Mesendoderm (in vitro differentiated cells): ENCODE measurements at regions not wholly inside any gene's neighbourhood (a gene's known extent, or its start where the extent isn't known, plus 50 kb on each side); places are given as distances from the start of the nearest gene placed in this dataset.

Experiments used
- DNase-seq: peaks from one replicate; pipeline ENCODE4 v3.0.0; 2013
- H2AK5ac ChIP-seq: 2 replicates; pipeline ENCODE4 v1.6.1; 2013; ENCODE audit warnings: low read length, inconsistent platforms
- H2BK120ac ChIP-seq: 2 replicates; pipeline ENCODE4 v1.6.1; 2013; ENCODE audit warnings: low read depth, mild to moderate bottlenecking, low read length, moderate library complexity, mixed read lengths
- H2BK15ac ChIP-seq: replicated peaks from 2 replicates; pipeline ENCODE4 v1.6.1; 2013; ENCODE audit warnings: low read depth, mild to moderate bottlenecking, moderate library complexity
- H2BK5ac ChIP-seq: 2 replicates; pipeline ENCODE4 v1.6.1; 2013; ENCODE audit warnings: low read length, inconsistent platforms
- H3K18ac ChIP-seq: 2 replicates; pipeline ENCODE4 v1.6.1; 2013; ENCODE audit warnings: mild to moderate bottlenecking, low read length, mixed read lengths
- H3K23ac ChIP-seq: one replicate; pipeline ENCODE4 v1.6.1; 2013; ENCODE audit warnings: low read length
- H3K27ac ChIP-seq: 2 replicates; pipeline ENCODE4 v1.5.1; 2013; ENCODE audit warnings: low read depth, mild to moderate bottlenecking, inconsistent platforms, low read length, moderate library complexity
- H3K27me3 ChIP-seq: 2 replicates; pipeline ENCODE4 v1.6.1; 2013; ENCODE audit warnings: low read length, control low read depth, mild to moderate bottlenecking, inconsistent platforms; ENCODE audit not compliant: insufficient read depth, poor library complexity
- H3K36me3 ChIP-seq: 2 replicates; pipeline ENCODE4 v1.6.1; 2013; ENCODE audit warnings: low read length, inconsistent platforms; ENCODE audit not compliant: control insufficient read depth, insufficient read depth
- H3K4ac ChIP-seq: one replicate; pipeline ENCODE4 v1.6.1; 2013; ENCODE audit warnings: low read depth, mild to moderate bottlenecking, low read length, moderate library complexity
- H3K4me1 ChIP-seq: 2 replicates; pipeline ENCODE4 v1.6.1; 2013; ENCODE audit warnings: low read depth, low read length, inconsistent platforms; ENCODE audit not compliant: control insufficient read depth
- H3K4me2 ChIP-seq: 2 replicates; pipeline ENCODE4 v1.6.1; 2013; ENCODE audit warnings: low read length
- H3K4me3 ChIP-seq: 2 replicates; pipeline ENCODE4 v1.5.1; 2013; ENCODE audit warnings: mild to moderate bottlenecking, low read length
- H3K56ac ChIP-seq: one replicate; pipeline ENCODE4 v1.6.1; 2013; ENCODE audit warnings: low read length
- H3K79me1 ChIP-seq: 2 replicates; pipeline ENCODE4 v1.6.1; 2013; ENCODE audit warnings: low read length, inconsistent platforms
- H3K79me2 ChIP-seq: 2 replicates; pipeline ENCODE4 v1.6.1; 2013; ENCODE audit warnings: mild to moderate bottlenecking, low read length; ENCODE audit not compliant: control insufficient read depth, insufficient read depth
- H3K9ac ChIP-seq: 2 replicates; pipeline ENCODE4 v1.6.1; 2013; ENCODE audit warnings: low read length, inconsistent platforms
- H4K5ac ChIP-seq: one replicate; pipeline ENCODE4 v1.6.1; 2013; ENCODE audit warnings: low read length
- H4K8ac ChIP-seq: one replicate; pipeline ENCODE4 v1.6.1; 2013; ENCODE audit warnings: low read depth, mild to moderate bottlenecking, control low read depth, low read length, moderate library complexity
- WGBS: extraction: QIAGEN DNeasy Blood & Tissue Kit; methylation state at CpG from one replicate; pipeline ENCODE4 v1.1.7; 2013; ENCODE audit warnings: low lambda C conversion rate, missing lambda C conversion rate; ENCODE audit not compliant: insufficient coverage; ENCODE audit errors: extremely low coverage; 5-methylcytosine and 5-hydroxymethylcytosine counted together

DNA sequence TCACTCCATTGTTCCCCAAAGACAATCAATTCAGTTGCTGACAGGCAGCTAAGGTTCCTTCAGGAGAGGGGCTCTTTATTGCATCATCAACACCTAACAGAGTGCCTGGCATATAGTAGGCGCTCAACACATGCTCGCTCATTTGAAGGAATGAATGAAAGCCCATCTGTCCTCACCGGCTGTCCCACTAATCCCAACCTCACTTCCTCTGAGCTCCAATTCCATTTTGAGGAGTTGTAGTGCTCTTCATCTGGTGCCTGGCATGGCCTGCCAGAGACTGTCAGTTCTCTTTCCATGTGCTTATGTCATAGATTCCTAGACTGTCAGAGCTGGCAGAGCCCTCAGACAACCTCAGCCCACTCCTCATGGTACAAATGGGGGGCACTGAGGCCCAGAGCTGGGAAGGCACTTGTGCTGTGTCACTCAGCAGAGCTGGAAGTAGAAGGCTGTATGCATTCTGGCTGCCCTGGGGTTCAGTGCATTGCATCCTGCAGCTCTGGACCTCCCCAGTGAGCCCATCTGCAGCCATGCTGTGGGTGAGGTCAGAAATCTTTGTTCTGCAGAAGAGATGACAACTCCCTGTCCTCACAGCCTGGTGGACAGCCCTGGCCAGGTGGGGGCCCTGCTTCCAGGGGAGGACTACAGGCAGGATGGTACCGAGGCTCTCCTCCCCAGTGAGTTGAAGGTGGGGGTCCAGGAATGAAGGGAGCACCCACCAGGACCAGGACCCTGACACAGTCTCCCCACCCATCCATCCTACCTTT is 134.9 kb upstream of the PJA1 start:
- no CpG with 5 or more reads among the region's 4 CpGs for WGBS
- Histone ChIP-seq H3K79me1 (no peaks in the 10 kb centered on the region), H4K8ac (no peak overlapping the region), H2AK5ac (no peak overlapping the region), H2BK120ac (no peak overlapping the region), H3K27me3 (no peaks in the 10 kb centered on the region), H3K36me3 (no peaks in the 10 kb centered on the region), H3K9ac (no peak overlapping the region), H3K27ac (no peak overlapping the region), H3K4me1 (no peaks in the 10 kb centered on the region), H3K4me3 (no peak overlapping the region), H3K56ac (no peak overlapping the region), H3K4ac (no peak overlapping the region), H3K18ac (no peak overlapping the region), H3K79me2 (no peaks in the 10 kb centered on the region), H2BK5ac (no peak overlapping the region), H3K23ac (no peak overlapping the region), H4K5ac (no peak overlapping the region), H3K4me2 (no peak overlapping the region), H2BK15ac (no peak overlapping the region)
- DNase-seq = no peak

DNA sequence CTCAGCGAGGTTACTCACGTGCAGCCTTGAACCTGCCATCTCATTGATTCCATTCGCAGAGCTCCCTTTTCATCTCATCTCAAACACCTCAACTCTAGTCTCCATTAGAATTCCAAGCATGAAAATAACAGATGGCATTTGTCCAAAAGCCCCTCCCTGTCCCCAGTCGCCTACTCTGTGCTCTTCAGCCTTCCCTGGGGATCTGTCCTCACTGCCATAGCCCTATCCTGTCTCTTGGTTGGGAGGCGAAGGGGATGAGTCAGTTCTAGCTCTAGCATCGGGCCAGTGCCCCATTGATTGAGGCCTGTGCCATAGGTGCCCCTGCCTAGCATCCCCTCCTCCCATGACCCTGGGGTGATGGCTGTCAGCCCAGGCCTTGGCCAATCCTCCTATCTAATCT is 134.0 kb upstream of the PJA1 start:
- no peak overlapping the region for H3K9ac ChIP-seq
- H2BK5ac ChIP-seq = no peak overlapping the region
- no peak overlapping the region for H3K23ac ChIP-seq
- no peak overlapping the region for H2BK120ac ChIP-seq
- H3K36me3 ChIP-seq = no peaks in the 10 kb centered on the region
- H3K79me2 ChIP-seq = no peaks in the 10 kb centered on the region
- no peak for DNase-seq
- H3K79me1 ChIP-seq = no peaks in the 10 kb centered on the region
- no peak overlapping the region for H3K27ac ChIP-seq
- H3K4ac ChIP-seq = no peak overlapping the region
- no peaks in the 10 kb centered on the region for H3K4me1 ChIP-seq
- no peaks in the 10 kb centered on the region for H3K27me3 ChIP-seq
- H4K5ac ChIP-seq = no peak overlapping the region
- H3K18ac ChIP-seq = no peak overlapping the region
- H2AK5ac ChIP-seq = no peak overlapping the region
- H3K4me3 ChIP-seq = no peak overlapping the region
- H3K4me2 ChIP-seq = no peak overlapping the region
- no CpG with 5 or more reads among the region's 6 CpGs for WGBS
- no peak overlapping the region for H2BK15ac ChIP-seq
- H4K8ac ChIP-seq = no peak overlapping the region
- H3K56ac ChIP-seq = no peak overlapping the region

DNA sequence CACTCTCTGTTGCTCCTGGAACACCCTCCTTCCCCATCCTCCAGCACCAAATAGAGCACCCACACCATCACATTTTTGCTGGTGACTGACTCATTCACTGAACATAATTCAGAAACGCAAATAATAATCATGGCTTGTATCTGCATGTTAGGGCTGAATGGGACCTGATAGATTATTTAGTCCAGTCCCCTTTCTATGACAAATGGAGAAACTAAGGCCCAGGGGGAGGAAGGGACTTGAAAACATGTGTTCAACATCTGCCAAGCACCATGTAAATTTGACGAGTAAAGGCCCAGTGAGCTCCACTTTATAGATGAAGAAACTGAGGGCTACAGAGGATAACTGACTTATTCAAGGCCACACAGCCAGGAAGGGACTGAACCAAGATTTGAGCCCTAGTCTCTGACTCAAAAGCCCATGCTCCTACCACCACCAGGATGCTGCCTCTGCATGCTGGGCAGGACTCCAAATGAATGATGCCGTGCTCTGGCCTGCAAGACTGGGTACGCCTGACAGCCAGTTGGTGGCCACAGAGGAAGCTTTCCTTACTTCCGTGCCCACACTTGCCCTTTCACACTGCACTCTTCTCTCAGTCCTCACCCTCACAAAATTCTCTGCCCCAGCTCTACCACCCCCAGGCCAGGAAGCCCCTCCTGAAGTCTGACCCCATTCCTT is 133.3 kb upstream of the PJA1 start:
- Histone ChIP-seq H4K5ac (no peak overlapping the region), H3K36me3 (no peaks in the 10 kb centered on the region), H3K56ac (no peak overlapping the region), H3K4ac (no peak overlapping the region), H3K9ac (no peak overlapping the region), H3K79me1 (no peaks in the 10 kb centered on the region), H3K4me1 (no peaks in the 10 kb centered on the region), H3K23ac (no peak overlapping the region), H3K27me3 (no peaks in the 10 kb centered on the region), H3K4me2 (no peak overlapping the region), H3K79me2 (no peaks in the 10 kb centered on the region), H2AK5ac (no peak overlapping the region), H3K18ac (no peak overlapping the region), H3K4me3 (no peak overlapping the region), H4K8ac (no peak overlapping the region), H2BK15ac (no peak overlapping the region), H3K27ac (no peak overlapping the region), H2BK120ac (no peak overlapping the region), H2BK5ac (no peak overlapping the region)
- WGBS = no CpG with 5 or more reads among the region's 5 CpGs
- no peak for DNase-seq

DNA sequence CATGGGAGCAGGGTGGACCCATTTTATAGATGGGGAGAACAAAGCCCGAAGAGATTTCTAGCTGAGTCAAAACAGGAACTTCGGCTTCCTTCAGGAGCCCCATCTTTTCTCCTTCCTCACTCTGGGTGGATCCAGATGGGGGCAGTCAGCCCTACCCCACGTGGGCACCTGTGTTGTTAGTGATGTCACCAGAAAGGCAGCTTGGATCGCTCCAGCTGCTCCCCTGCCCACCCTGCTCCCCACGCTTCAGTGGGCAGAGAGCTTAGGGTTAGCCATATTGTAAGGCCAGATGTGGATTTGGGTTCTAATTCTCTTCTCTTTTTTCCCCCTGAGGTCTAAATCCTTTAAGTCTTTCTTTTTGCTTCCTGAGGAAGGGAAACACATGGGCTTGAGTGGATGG is 132.3 kb upstream of the PJA1 start:
- no peaks in the 10 kb centered on the region for H3K4me1 ChIP-seq
- H3K4me3 ChIP-seq = no peak overlapping the region
- WGBS = no CpG with 5 or more reads among the region's 5 CpGs
- no peak for DNase-seq
- H2BK120ac ChIP-seq = no peak overlapping the region
- no peak overlapping the region for H3K56ac ChIP-seq
- H3K36me3 ChIP-seq = no peaks in the 10 kb centered on the region
- H3K79me2 ChIP-seq = no peaks in the 10 kb centered on the region
- H2AK5ac ChIP-seq = no peak overlapping the region
- no peak overlapping the region for H3K4ac ChIP-seq
- H2BK15ac ChIP-seq = no peak overlapping the region
- no peak overlapping the region for H4K8ac ChIP-seq
- no peaks in the 10 kb centered on the region for H3K79me1 ChIP-seq
- no peak overlapping the region for H3K27ac ChIP-seq
- no peak overlapping the region for H3K18ac ChIP-seq
- no peak overlapping the region for H3K23ac ChIP-seq
- no peak overlapping the region for H4K5ac ChIP-seq
- H3K27me3 ChIP-seq = no peaks in the 10 kb centered on the region
- no peak overlapping the region for H3K4me2 ChIP-seq
- H2BK5ac ChIP-seq = no peak overlapping the region
- H3K9ac ChIP-seq = no peak overlapping the region

DNA sequence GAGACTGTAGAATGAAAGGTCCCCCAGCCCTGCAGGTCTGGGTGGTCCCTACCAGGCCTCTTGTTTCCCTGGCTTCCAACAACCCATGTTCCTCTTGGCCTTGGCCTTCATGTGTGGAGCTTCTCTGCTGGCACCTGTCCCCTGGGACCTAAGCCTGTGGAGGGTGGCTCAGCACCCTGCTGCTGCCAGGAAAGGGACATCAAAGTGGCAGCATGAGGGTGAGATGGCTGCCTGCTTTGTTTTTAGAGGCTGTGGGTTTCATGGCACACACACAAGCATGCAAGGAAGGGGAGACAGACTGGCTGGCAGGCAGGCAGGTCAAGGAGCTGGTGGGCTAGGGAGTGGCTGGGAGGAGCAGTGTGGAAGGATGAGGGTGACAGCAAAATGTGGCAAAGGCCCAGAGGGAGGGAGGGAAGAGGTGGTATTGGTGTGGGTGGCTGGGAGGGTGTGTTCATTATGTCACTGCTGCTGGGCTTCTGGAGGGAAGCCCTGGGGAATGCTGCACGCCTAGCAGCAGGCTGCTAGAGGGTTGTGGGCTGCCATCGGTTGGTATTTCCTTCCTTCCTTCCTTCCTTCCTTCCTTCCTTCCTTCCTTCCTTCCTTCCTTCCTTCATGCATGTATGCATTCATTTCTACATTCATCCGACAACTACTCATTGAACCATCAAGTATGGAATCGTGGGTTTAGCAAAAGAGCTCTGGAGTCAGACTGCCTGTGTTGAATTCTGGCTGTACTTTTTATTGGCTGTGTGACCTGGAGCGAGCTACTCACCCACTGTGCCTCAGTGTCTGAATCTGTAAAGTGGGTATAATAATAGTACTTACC is 128.7 kb upstream of the PJA1 start:
- Histone ChIP-seq H2BK15ac (no peak overlapping the region), H3K4me3 (no peak overlapping the region), H3K56ac (no peak overlapping the region), H3K4me1 (no peaks in the 10 kb centered on the region), H3K18ac (no peak overlapping the region), H3K79me2 (no peaks in the 10 kb centered on the region), H3K4me2 (no peak overlapping the region), H3K9ac (no peak overlapping the region), H3K23ac (no peak overlapping the region), H3K36me3 (no peaks in the 10 kb centered on the region), H3K4ac (no peak overlapping the region), H2BK5ac (no peak overlapping the region), H3K79me1 (no peaks in the 10 kb centered on the region), H4K8ac (no peak overlapping the region), H3K27me3 (no peaks in the 10 kb centered on the region), H3K27ac (no peak overlapping the region), H2AK5ac (no peak overlapping the region), H4K5ac (no peak overlapping the region), H2BK120ac (no peak overlapping the region)
- no CpG with 5 or more reads among the region's 5 CpGs for WGBS
- no peak for DNase-seq
